T-helper 1 cell treated with Interleukin-12 subunit alpha and Interleukin-12 subunit beta and Interleukin-4 antibody, amounts not matched to agents 30 μg/mL and 1 μg/mL, for 36 hours (primary cell): ENCODE measurements at regions not wholly inside any gene's neighbourhood (a gene's known extent, or its start where the extent isn't known, plus 50 kb on each side); places are given as distances from the start of the nearest gene placed in this dataset.

Experiments
- H3K27ac Mint-ChIP-seq: one replicate; pipeline ENCODE4 v1.8.0; 2021; ENCODE audit warnings: mild to moderate bottlenecking, mixed read lengths
- H3K27me3 Mint-ChIP-seq: one replicate; pipeline ENCODE4 v1.8.0; 2021; ENCODE audit warnings: low read depth, mixed read lengths
- H3K36me3 Mint-ChIP-seq: one replicate; pipeline ENCODE4 v1.8.0; 2021; ENCODE audit warnings: low read depth, mixed read lengths
- H3K4me1 Mint-ChIP-seq: one replicate; pipeline ENCODE4 v1.8.0; 2021; ENCODE audit warnings: low read depth, mixed read lengths
- H3K4me3 Mint-ChIP-seq: one replicate; pipeline ENCODE4 v1.8.0; 2021; ENCODE audit warnings: mild to moderate bottlenecking, moderate library complexity, mixed read lengths
- H3K9me3 Mint-ChIP-seq: one replicate; pipeline ENCODE4 v1.8.0; 2021; ENCODE audit warnings: mixed read lengths

- no peak overlapping the region for H3K4me3 Mint-ChIP-seq
- no peaks in the 10 kb centered on the region for H3K9me3 Mint-ChIP-seq
- H3K4me1 Mint-ChIP-seq, result no peaks in the 10 kb centered on the region
- no peaks in the 10 kb centered on the region for H3K36me3 Mint-ChIP-seq
- no peaks in the 10 kb centered on the region for H3K27me3 Mint-ChIP-seq
- H3K27ac Mint-ChIP-seq, result no peak overlapping the region
Measured at GRCh38 chr2:71849607-71850305, 297.9 kb downstream of the CYP26B1 start.

DNA sequence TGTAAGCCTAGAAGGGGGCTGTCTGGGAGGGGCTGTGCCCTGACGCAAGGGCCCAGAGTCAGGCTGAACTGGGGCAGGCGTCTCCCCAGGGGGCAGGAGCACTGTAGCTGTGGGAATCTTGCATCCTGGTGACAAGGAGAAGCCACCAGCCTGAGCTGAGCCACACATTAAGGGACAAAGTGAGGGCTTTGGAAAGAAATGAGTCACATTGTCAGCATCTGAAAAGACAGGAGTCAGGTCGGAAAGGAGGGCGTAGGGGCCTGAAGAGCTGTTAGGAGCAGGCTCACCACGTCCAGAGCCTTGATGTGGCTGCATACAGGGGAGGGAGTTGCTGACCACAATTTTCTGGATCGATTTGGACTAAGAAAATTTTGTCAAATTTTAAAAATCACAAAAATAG lies 298.6 kb downstream of the CYP26B1 start:
- Mint-ChIP-seq H3K27me3 (no peaks in the 10 kb centered on the region), H3K4me1 (no peaks in the 10 kb centered on the region), H3K4me3 (no peak overlapping the region), H3K36me3 (no peaks in the 10 kb centered on the region), H3K9me3 (no peaks in the 10 kb centered on the region), H3K27ac (no peak overlapping the region)

DNA sequence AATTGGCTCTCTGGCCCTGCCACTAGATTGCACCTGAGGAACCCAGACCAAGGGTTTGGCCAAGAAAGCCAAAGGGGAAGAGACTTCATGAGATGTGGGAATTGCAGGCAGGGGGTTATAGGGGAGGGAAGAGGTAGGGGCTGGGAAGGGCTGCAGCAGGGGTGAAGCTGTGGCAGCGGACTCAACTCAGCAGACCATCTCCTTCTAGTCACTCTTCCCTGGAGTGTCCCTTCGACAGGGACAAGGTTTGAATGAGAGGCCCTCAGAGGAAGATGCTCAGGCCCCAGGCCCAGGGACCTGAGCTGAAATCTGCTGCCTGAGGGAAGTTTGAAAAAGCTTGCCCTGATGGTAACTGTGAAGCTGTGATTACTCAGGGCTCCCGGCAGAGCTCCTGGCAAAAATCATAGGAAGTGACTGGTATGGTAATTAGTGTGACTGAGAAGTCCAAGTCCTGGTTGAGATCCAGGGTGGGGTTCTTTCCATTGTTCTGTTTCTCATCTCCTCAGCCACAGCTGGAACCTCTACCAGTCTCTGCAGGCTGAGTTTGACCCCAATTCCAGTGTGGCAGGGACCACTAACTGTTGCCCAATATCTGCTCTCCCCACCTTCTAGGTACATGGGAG lies 300.9 kb downstream of the CYP26B1 start:
- no peaks in the 10 kb centered on the region for H3K36me3 Mint-ChIP-seq
- H3K9me3 Mint-ChIP-seq, result no peaks in the 10 kb centered on the region
- no peak overlapping the region for H3K4me3 Mint-ChIP-seq
- H3K27ac Mint-ChIP-seq, result no peak overlapping the region
- H3K4me1 Mint-ChIP-seq, result no peaks in the 10 kb centered on the region
- no peaks in the 10 kb centered on the region for H3K27me3 Mint-ChIP-seq

- H3K4me1 Mint-ChIP-seq, result no peaks in the 10 kb centered on the region
- H3K27me3 Mint-ChIP-seq, result no peaks in the 10 kb centered on the region
- H3K36me3 Mint-ChIP-seq, result no peaks in the 10 kb centered on the region
- H3K4me3 Mint-ChIP-seq, result no peak overlapping the region
- no peak overlapping the region for H3K27ac Mint-ChIP-seq
- no peaks in the 10 kb centered on the region for H3K9me3 Mint-ChIP-seq
Measured at GRCh38 chr2:71846072-71846471, 301.6 kb downstream of the CYP26B1 start.

DNA sequence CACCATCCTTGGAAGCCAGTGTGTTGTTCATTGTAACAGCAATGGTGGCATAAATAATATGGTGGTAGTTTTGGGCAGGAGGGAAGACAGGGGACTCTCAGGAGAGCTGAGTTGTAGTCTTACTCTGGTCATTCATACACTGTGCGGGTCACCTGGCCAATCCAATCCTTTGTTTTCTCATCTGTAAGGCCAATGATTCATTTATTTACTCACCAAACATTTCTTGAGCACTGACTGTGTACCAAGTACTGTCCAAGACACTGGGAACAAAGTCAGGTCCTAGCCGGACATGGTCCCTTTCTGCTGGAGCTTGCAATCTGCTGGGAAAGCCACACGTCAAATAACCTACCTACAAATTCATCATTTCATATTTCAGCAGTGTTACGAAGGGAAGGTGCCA lies 302.7 kb downstream of the CYP26B1 start:
- H3K4me1 Mint-ChIP-seq, result no peaks in the 10 kb centered on the region

GRCh38 chr2:71843391-71843850 lies 304.2 kb downstream of the CYP26B1 start:
- Mint-ChIP-seq H3K4me1 (no peaks in the 10 kb centered on the region), H3K36me3 (no peaks in the 10 kb centered on the region), H3K27ac (no peak overlapping the region), H3K27me3 (no peaks in the 10 kb centered on the region), H3K4me3 (no peak overlapping the region), H3K9me3 (no peaks in the 10 kb centered on the region)

More for the DNA sequence above, 302.7 kb downstream of the CYP26B1 start:
- no peaks in the 10 kb centered on the region for H3K9me3 Mint-ChIP-seq
- no peak overlapping the region for H3K4me3 Mint-ChIP-seq
- no peaks in the 10 kb centered on the region for H3K36me3 Mint-ChIP-seq
- no peak overlapping the region for H3K27ac Mint-ChIP-seq
- no peaks in the 10 kb centered on the region for H3K27me3 Mint-ChIP-seq

GRCh38 chr2:71842744-71843143 lies 304.9 kb downstream of the CYP26B1 start:
- Mint-ChIP-seq H3K4me3 (no peak overlapping the region), H3K27me3 (no peaks in the 10 kb centered on the region), H3K9me3 (no peaks in the 10 kb centered on the region), H3K27ac (no peak overlapping the region), H3K36me3 (no peaks in the 10 kb centered on the region), H3K4me1 (no peaks in the 10 kb centered on the region)

- Mint-ChIP-seq H3K4me3 (no peak overlapping the region), H3K4me1 (no peaks in the 10 kb centered on the region), H3K27ac (no peak overlapping the region), H3K9me3 (no peaks in the 10 kb centered on the region), H3K27me3 (no peaks in the 10 kb centered on the region), H3K36me3 (no peaks in the 10 kb centered on the region)
Measured at GRCh38 chr2:71839826-71840225, 307.8 kb downstream of the CYP26B1 start.

GRCh38 chr2:71834796-71835195 lies 312.9 kb downstream of the CYP26B1 start:
- Mint-ChIP-seq H3K4me3 (no peak overlapping the region), H3K27ac (no peak overlapping the region), H3K27me3 (no peaks in the 10 kb centered on the region), H3K4me1 (no peaks in the 10 kb centered on the region), H3K36me3 (no peaks in the 10 kb centered on the region), H3K9me3 (no peaks in the 10 kb centered on the region)

DNA sequence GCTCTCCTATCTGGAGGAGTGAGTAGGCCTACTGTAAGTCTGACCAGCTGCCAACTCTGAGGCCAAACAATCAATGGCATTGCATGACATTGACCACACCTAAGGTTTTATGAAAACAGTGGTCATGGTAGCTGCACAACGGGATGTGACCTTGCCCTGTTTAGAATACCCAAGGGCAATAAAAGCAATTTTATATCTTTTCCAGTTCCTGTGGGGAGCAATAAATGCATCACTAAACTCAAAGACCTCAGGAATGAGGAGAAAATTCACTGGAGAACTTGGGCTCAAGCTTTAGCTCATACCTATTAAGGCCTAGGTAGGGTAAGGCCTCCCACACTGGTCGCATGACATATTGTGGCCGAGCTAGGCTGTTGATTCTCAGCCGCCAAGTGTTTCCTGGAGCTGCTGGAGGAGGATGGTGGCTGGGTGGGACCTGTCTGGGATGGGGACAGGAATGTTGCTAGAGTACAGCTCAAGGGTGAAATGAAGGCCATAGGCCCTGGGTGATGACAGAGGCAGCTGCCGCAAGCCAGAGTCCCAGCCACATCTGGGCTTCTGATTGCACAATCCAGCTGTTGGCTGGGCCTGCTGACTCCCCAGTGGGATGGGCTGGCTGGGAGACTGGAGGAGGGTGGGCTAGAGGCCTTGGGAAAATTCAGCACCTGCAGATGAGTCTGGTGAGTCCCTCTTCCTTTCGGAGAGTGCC lies 313.7 kb downstream of the CYP26B1 start:
- no peaks in the 10 kb centered on the region for H3K9me3 Mint-ChIP-seq
- no peaks in the 10 kb centered on the region for H3K36me3 Mint-ChIP-seq
- no peak overlapping the region for H3K27ac Mint-ChIP-seq
- H3K27me3 Mint-ChIP-seq, result no peaks in the 10 kb centered on the region
- no peak overlapping the region for H3K4me3 Mint-ChIP-seq
- H3K4me1 Mint-ChIP-seq, result no peaks in the 10 kb centered on the region

DNA sequence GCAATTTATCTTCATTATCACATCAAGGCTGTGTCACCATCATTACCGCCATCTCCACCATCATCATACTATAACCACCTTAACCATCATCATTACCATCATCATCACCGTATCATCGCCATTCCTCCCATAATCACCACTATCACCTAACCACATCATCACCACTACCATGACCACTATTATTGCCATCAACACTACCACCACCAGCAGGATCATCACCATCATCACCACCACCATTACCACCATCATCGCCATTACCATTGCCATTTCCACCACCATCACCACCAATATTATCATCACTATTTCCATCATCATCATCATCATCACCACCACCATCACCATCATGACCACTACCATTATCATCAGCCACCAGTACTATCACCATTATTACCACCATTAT lies 314.4 kb downstream of the CYP26B1 start:
- H3K9me3 Mint-ChIP-seq, result no peaks in the 10 kb centered on the region
- no peak overlapping the region for H3K4me3 Mint-ChIP-seq
- H3K27ac Mint-ChIP-seq, result no peak overlapping the region
- H3K36me3 Mint-ChIP-seq, result no peaks in the 10 kb centered on the region
- no peaks in the 10 kb centered on the region for H3K27me3 Mint-ChIP-seq
- no peaks in the 10 kb centered on the region for H3K4me1 Mint-ChIP-seq

GRCh38 chr2:71832844-71833243 lies 314.8 kb downstream of the CYP26B1 start:
- Mint-ChIP-seq H3K36me3 (no peaks in the 10 kb centered on the region), H3K9me3 (no peaks in the 10 kb centered on the region), H3K4me1 (no peaks in the 10 kb centered on the region), H3K27me3 (no peaks in the 10 kb centered on the region), H3K27ac (no peak overlapping the region), H3K4me3 (no peak overlapping the region)

DNA sequence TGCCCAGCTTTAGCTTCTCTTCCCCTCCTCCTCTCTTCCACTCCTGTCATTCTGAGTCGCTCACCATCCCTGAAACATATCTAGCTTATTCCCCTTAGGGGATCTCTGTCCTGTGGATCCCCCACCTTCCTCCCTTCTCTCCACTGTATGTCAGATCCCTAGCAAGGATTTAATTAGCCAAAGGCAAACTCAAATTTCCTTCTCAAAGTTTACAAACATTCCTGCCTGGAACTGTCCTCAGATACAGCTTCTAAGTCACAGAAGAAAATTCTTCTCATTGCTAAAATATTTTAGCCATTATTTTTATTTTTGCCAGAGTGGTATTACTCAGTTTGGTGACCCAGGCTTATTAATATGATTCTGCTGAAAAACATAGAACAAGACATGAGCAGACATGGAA lies 315.3 kb downstream of the CYP26B1 start:
- Mint-ChIP-seq H3K4me1 (no peaks in the 10 kb centered on the region), H3K4me3 (no peak overlapping the region), H3K27me3 (no peaks in the 10 kb centered on the region), H3K27ac (no peak overlapping the region), H3K36me3 (no peaks in the 10 kb centered on the region), H3K9me3 (no peaks in the 10 kb centered on the region)

GRCh38 chr2:71831193-71831577 lies 316.5 kb downstream of the CYP26B1 start:
- H3K4me3 Mint-ChIP-seq, result no peak overlapping the region

More at GRCh38 chr2:71831193-71831577, 316.5 kb downstream of the CYP26B1 start:
- Mint-ChIP-seq H3K36me3 (no peaks in the 10 kb centered on the region), H3K27ac (no peak overlapping the region), H3K27me3 (no peaks in the 10 kb centered on the region), H3K9me3 (no peaks in the 10 kb centered on the region), H3K4me1 (no peaks in the 10 kb centered on the region)
